Activated naive CD4-positive, alpha-beta T cell treated with anti-CD3 and anti-CD28 coated beads for 36 hours (primary cell): ENCODE measurements at regions not wholly inside any gene's neighbourhood (a gene's known extent, or its start where the extent isn't known, plus 50 kb on each side); places are given as distances from the start of the nearest gene placed in this dataset.
"Not testable (repeated sequence)": the region's sequence is repeated elsewhere in the genome, so short reads cannot be mapped to it uniquely, and the experiment has no call there.

Experiments used
- CTCF ChIA-PET: fragments of 350-600 bp; sonication (Branson Sonifier 250); formaldehyde crosslinking; loops from one replicate; lab custom pipeline; 2021; ENCODE audit warnings: antibody characterized with exemption; lab: Charles Lee
- DNase-seq: peaks from one replicate; pipeline ENCODE4 v3.0.0-alpha.2; 2020
- H3K27ac Mint-ChIP-seq: one replicate; pipeline ENCODE4 v1.8.0; 2021; ENCODE audit warnings: mild to moderate bottlenecking, mixed read lengths
- H3K27me3 Mint-ChIP-seq: one replicate; pipeline ENCODE4 v1.8.0; 2021; ENCODE audit warnings: low read depth, mixed read lengths
- H3K36me3 Mint-ChIP-seq: one replicate; pipeline ENCODE4 v1.8.0; 2021; ENCODE audit warnings: low read depth, mixed read lengths
- H3K4me1 Mint-ChIP-seq: one replicate; pipeline ENCODE4 v1.8.0; 2021; ENCODE audit warnings: low read depth, mixed read lengths
- H3K4me3 Mint-ChIP-seq: one replicate; pipeline ENCODE4 v1.8.0; 2021; ENCODE audit warnings: mild to moderate bottlenecking, moderate library complexity, mixed read lengths
- H3K9me3 Mint-ChIP-seq: one replicate; pipeline ENCODE4 v1.8.0; 2021; ENCODE audit warnings: mixed read lengths
- intact Hi-C: fragments of 100-400 bp; cut with micrococcal nuclease; formaldehyde crosslinking; loops from one replicate; pipeline ENCODE4 v1.15.1; 2023

DNA sequence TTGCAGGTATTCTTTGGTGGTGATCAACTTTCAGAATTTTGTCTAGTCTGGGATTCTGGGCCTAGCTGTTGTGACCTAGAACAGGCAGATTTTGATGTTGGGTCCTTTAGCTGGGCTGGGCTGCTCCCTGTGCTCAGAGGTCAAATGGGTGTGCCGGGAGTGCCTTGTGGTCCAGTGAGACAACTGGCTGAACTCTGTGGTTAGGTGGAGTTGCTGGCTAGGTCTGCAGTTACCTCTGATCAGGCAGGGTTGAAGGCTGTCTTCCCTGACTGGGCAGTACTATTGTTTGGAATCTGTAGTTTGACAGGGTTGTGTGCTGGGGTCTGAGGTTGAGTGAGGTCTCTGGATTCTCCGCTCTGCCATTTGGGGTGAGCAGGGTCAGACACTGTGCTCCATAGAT, 599.3 kb downstream of the RAPGEF2 start:
- intact Hi-C loops: no loop called here
- Mint-ChIP-seq H3K4me1 (no peaks in the 10 kb centered on the region), H3K27ac (no peak overlapping the region), H3K4me3 (no peak overlapping the region), H3K9me3 (peaks cover 2% of the 10 kb centered on the region), H3K36me3 (no peaks in the 10 kb centered on the region), H3K27me3 (no peaks in the 10 kb centered on the region)
- CTCF ChIA-PET: no interaction called here
- no peak for DNase-seq

DNA sequence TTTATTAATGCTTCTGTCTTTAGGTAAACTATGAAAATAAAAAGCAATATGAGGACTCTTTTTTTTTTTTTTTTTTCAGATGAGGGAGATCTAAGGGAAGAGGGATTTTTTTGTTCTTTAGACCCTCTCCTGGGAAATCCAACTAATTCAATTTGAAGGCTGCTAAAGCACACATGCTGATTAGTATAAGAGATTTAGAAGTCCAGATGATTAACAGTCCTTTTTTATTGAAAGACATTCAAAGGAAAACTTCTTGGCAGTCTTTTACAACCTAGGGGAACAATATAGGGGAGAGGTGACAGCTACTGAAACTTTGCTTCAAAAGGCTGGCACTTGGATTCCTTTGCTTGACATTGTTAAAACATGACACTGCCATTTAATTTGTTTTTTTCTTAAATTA, 602.5 kb downstream of the RAPGEF2 start:
- peaks cover 7% of the 10 kb centered on the region for H3K9me3 Mint-ChIP-seq
- CTCF ChIA-PET: no interaction called here
- no peak overlapping the region for H3K4me3 Mint-ChIP-seq
- DNase-seq: no peak
- H3K27ac Mint-ChIP-seq: no peak overlapping the region
- no peaks in the 10 kb centered on the region for H3K27me3 Mint-ChIP-seq
- H3K4me1 Mint-ChIP-seq: no peaks in the 10 kb centered on the region
- no peaks in the 10 kb centered on the region for H3K36me3 Mint-ChIP-seq
- intact Hi-C loops: no loop called here

DNA sequence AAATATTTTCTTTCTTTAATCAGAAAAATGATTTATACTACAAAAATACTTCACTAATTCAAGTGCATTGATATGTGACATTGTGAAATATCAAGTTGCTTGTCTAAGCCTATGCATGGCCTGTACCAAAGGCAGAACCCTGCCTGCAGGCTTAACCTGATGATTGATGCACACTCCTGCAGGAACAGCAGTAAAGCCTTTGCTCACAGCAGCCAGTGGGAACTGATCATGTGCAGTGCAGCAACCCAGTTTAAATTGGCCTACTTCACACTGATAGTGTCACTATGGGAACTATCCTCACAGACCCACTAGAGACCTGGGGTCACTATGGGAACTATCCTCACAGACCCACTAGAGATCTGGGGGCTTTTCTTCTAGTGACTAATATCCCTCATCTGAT, 603.8 kb downstream of the RAPGEF2 start:
- intact Hi-C loops: no loop called here
- H3K27me3 Mint-ChIP-seq: no peaks in the 10 kb centered on the region
- no peak overlapping the region for H3K27ac Mint-ChIP-seq
- no peak for DNase-seq
- H3K4me3 Mint-ChIP-seq: no peak overlapping the region
- CTCF ChIA-PET: no interaction called here
- H3K9me3 Mint-ChIP-seq: peaks cover 7% of the 10 kb centered on the region
- no peaks in the 10 kb centered on the region for H3K36me3 Mint-ChIP-seq
- H3K4me1 Mint-ChIP-seq: no peaks in the 10 kb centered on the region

DNA sequence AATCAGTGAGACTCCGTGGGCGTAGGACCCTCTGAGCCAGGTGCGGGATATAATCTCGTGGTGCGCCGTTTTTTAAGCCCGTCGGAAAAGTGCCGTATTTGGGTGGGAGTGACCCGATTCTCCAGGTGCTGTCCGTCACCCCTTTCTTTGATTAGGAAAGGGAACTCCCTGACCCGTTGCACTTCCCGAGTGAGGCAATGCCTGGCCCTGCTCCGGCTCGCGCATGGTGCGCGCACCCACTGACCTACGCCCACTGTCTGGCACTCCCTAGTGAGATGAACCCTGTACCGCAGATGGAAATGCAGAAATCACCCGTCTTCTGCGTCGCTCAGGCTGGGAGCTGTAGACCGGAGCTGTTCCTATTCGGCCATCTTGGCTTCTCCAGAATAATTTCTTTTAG, 612.3 kb downstream of the RAPGEF2 start:
- H3K27ac Mint-ChIP-seq, H3K27me3 Mint-ChIP-seq, CTCF ChIA-PET, intact Hi-C loops, H3K4me1 Mint-ChIP-seq, H3K4me3 Mint-ChIP-seq, H3K36me3 Mint-ChIP-seq, DNase-seq, H3K9me3 Mint-ChIP-seq: not testable (repeated sequence)

DNA sequence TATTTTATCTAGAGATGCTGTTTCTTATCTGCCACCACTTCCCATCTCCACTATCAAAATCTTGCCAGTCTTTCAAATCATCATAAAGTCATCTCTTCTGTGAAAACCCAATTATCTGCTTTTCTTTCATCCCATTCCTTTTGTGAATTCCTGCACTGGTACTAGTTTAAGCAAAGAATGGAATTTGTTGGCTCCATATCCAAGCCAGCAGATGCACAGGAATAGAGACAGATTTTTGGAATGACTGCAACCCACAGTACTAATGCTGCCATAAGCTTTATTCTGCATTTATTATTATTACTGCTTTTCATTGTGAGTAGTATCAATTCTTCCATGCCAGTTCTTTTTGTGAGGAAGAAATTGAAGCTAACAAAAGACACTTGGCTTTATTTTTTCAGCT, 616.7 kb downstream of the RAPGEF2 start:
- Mint-ChIP-seq H3K9me3 (no peaks in the 10 kb centered on the region), H3K4me1 (no peaks in the 10 kb centered on the region)

DNA sequence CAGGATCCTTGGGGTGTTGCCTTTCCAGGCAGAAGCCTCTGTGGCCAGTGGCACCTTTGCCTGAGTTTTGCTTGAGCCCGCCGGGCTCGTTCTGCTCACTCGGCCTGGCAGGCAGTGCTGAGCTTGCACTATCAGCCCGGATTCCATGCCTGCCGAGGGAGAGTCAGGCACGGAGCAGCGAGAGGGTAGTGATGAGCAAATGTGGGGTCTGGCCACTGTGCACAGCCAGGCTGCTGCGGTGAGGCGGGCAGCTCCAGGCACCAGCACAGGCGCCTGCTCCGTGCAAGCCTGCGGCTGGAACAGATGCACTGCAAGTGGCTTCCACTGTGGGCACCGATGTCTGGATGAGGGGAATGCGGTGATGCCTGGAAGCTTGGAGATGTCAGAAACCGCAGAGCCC, 619.2 kb downstream of the RAPGEF2 start:
- Mint-ChIP-seq H3K4me3 (no peak overlapping the region), H3K4me1 (no peaks in the 10 kb centered on the region), H3K36me3 (no peaks in the 10 kb centered on the region), H3K9me3 (no peaks in the 10 kb centered on the region), H3K27me3 (no peaks in the 10 kb centered on the region), H3K27ac (no peak overlapping the region)
- CTCF ChIA-PET: no interaction called here
- intact Hi-C loops: no loop called here
- no peak for DNase-seq

More for the DNA sequence above, 616.7 kb downstream of the RAPGEF2 start:
- intact Hi-C loops: no loop called here
- Mint-ChIP-seq H3K4me3 (no peak overlapping the region), H3K27me3 (no peaks in the 10 kb centered on the region), H3K36me3 (no peaks in the 10 kb centered on the region), H3K27ac (no peak overlapping the region)
- DNase-seq: no peak
- CTCF ChIA-PET: no interaction called here

DNA sequence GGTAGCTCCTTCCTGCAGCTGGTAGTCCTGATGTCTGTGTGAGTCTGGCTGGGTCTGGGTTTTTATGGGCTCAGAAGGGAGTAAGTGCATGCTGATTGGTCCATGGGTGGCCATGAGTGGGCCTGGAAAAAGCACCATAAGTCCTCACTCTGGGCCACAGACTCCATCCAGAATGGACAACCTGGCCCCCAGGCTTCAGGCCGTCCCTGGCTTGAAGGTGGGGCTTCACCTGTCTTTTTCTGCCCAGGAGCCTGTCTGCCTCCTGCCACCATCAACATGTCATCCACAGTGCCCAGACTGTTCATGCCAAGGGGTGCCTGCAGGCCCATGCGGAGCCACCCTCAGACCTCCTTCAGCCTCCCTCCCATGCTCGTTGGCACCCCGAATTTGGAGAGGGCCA, 620.0 kb downstream of the RAPGEF2 start:
- H3K27me3 Mint-ChIP-seq: no peaks in the 10 kb centered on the region
- H3K4me3 Mint-ChIP-seq: no peak overlapping the region
- no peaks in the 10 kb centered on the region for H3K9me3 Mint-ChIP-seq
- no peak overlapping the region for H3K27ac Mint-ChIP-seq
- CTCF ChIA-PET: no interaction called here
- no peaks in the 10 kb centered on the region for H3K4me1 Mint-ChIP-seq
- H3K36me3 Mint-ChIP-seq: no peaks in the 10 kb centered on the region
- DNase-seq: no peak
- intact Hi-C loops: no loop called here

DNA sequence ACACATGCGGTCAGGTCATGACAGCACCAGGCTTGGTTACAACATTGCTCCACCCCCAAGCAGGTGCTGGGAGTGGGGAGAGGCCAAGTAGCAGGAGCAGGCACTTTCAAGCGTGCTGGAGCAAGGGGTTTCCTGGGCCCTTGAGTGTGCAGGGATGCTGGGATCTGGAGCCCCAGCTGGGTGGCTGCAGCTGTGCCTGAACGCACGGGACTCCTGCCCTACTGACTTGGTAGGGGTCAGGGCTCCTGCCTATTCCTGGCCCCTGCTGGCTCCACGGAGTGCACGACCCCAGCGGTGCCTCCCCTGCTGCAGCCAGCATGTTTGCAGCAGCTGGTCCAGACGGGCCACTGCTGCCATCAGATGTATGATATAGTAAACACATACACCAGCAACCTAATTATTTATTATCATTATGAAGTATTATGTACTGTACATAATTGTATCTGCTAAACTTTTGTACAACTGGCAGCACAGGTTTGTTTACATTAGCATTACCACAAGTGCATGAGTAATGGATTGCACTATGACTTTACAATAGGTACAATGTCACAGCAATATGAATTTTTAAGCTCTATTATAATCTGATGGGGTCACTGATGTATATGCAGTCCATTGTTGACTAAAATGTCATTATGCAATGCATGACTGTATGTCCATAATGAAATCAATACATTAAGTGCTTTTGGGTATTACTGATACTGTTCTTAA, 620.6 kb downstream of the RAPGEF2 start:
- H3K4me1 Mint-ChIP-seq: no peaks in the 10 kb centered on the region
- H3K27me3 Mint-ChIP-seq: no peaks in the 10 kb centered on the region
- no peak overlapping the region for H3K27ac Mint-ChIP-seq
- no peak for DNase-seq
- CTCF ChIA-PET: no interaction called here
- no peaks in the 10 kb centered on the region for H3K9me3 Mint-ChIP-seq
- no peak overlapping the region for H3K4me3 Mint-ChIP-seq
- intact Hi-C loops: no loop called here
- H3K36me3 Mint-ChIP-seq: no peaks in the 10 kb centered on the region

DNA sequence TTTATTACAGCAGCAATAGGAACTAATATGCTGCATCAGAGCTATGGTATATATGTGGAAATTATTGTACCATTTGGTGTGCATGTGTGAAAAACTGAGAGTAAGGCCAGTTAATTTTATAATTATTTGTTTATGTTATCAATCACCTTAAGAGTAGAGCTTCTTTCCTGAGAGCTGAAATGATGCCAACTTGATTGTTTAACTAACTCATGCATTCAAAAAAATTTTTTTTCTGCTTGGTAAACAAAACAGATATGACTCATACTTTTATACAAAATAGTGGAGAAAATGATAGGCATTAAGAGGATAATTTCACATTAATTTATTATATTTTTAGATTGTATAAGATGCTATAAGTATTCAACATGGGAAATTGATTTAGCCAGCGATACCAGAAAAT, 622.7 kb downstream of the RAPGEF2 start:
- Mint-ChIP-seq H3K27ac (no peak overlapping the region), H3K4me3 (no peak overlapping the region), H3K27me3 (no peaks in the 10 kb centered on the region), H3K9me3 (no peaks in the 10 kb centered on the region), H3K36me3 (no peaks in the 10 kb centered on the region), H3K4me1 (no peaks in the 10 kb centered on the region)
- intact Hi-C loops: no loop called here
- CTCF ChIA-PET: interaction anchor here (0.9 kb wide), 1 partner anchor 10 kb away, joined by 3 read pairs; no protein-coding TSS in a partner anchor
- DNase-seq: no peak

DNA sequence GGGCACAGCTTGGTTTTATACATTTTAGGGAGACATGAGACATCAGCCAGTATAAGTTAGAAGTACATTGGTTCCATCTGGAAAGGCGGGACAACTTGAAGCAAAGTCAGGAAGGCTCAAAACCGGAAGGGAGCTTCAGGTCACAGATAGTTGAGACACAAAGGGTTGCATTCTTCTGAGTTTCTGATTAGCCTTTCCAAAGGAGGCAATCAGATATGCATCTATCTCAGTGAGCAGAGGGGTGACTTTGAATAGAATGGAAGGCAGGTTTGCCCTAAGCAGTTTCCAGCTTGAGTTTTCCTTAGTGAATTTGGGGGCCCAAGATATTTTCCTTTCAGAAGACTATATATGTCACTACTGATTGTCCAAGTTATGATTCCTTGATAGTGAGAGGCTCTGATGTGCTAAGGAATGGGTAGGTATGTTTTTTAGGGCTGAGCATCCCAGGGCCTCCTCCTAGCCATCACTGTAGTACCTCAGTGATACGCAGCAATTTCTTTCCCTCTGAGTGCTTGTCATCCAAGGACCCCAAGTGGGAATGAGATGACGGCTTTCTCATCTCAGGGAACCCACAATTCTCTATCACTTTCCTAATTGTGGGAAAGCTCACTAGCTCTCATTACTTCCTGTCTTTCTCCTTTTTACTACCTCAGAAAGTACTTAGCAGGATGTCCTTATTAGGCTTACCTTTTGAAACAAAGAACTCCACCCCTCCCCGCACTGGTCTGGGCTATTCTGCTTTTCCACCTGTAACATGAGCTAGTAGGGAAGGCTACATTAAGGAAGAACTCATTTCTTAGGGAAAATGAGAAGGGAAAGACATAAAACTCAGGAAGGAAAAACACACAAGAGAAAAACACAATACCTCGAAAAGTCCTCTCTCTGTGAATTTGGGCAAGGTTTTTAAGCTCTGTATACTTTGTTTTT, 632.7 kb downstream of the RAPGEF2 start:
- H3K4me1 Mint-ChIP-seq: no peaks in the 10 kb centered on the region
- H3K9me3 Mint-ChIP-seq: peaks cover 1% of the 10 kb centered on the region
- CTCF ChIA-PET: interaction anchor here (0.8 kb wide), 1 partner anchor 11 kb away, joined by 3 read pairs; no protein-coding TSS in a partner anchor
- H3K4me3 Mint-ChIP-seq: no peak overlapping the region
- H3K36me3 Mint-ChIP-seq: no peaks in the 10 kb centered on the region
- intact Hi-C loops: no loop called here
- DNase-seq: no peak
- H3K27me3 Mint-ChIP-seq: no peaks in the 10 kb centered on the region
- H3K27ac Mint-ChIP-seq: no peak overlapping the region

DNA sequence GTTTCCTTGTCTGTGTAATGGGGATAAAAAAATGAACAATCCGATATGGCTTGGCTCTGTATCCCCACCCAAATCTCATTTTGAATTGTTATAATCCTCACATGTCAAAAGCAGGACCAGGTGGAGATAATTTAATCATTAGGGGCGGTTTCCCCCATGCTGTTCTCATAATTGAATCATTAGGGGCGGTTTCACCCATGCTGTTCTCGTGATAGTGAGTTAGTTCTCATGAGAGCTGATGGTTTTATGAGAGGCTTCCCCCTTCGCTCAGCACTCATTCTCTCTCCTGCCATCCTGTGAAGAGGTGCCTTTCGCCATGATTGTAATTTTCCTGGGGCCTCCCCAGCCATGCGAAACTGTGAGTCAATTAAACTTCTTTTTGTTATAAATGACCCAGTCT, 633.5 kb downstream of the RAPGEF2 start:
- no peak overlapping the region for H3K4me3 Mint-ChIP-seq
- peaks cover 8% of the 10 kb centered on the region for H3K9me3 Mint-ChIP-seq
- CTCF ChIA-PET: no interaction called here
- H3K36me3 Mint-ChIP-seq: no peaks in the 10 kb centered on the region
- intact Hi-C loops: no loop called here
- H3K27me3 Mint-ChIP-seq: no peaks in the 10 kb centered on the region
- no peak overlapping the region for H3K27ac Mint-ChIP-seq
- DNase-seq: no peak
- H3K4me1 Mint-ChIP-seq: no peaks in the 10 kb centered on the region

DNA sequence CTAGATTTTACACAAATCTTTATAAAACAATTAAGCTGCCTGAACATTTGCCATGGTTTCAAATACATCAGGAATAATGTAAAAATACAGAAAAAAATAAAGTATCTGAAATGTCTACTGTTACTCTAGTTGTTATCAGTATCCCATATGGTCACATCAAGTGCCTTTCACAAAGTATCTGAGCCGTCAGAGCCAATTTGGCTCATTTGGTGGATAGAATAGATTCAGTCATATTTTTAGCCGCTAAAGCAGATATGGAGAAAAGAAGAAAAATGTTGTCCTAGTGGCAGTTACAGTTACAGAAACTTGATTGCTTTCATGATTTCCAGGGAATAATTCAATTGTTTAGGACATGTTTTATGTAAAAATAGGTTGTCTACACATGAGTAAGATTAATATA, 641.1 kb downstream of the RAPGEF2 start:
- intact Hi-C loops: no loop called here
- Mint-ChIP-seq H3K27me3 (no peaks in the 10 kb centered on the region), H3K4me1 (no peaks in the 10 kb centered on the region), H3K4me3 (no peak overlapping the region), H3K27ac (no peak overlapping the region), H3K36me3 (no peaks in the 10 kb centered on the region), H3K9me3 (peaks cover 15% of the 10 kb centered on the region)
- DNase-seq: no peak
- CTCF ChIA-PET: no interaction called here

DNA sequence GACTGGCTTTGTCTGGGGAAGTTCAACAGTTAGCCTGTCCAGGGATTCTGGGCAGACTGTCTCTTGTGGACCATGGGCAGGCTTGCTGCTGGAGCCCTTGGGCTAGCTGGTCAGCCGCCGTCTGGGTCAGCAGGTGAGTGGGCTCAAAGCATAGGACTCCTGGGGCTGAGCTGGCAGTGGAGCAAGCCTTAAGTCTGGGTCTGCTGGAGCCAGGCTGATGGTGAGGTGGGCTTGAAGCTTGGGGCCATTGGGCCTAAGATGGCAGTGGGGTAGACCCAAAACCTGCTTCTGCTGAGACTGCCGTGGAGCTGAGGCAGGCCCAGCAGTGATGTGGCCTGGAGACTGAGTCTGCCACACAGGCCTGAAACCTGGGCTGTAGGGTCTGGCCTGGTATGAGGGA, 645.1 kb downstream of the RAPGEF2 start:
- Mint-ChIP-seq H3K9me3 (peaks cover 5% of the 10 kb centered on the region), H3K4me1 (no peaks in the 10 kb centered on the region), H3K27me3 (no peaks in the 10 kb centered on the region), H3K27ac (no peak overlapping the region), H3K4me3 (no peak overlapping the region), H3K36me3 (no peaks in the 10 kb centered on the region)
- DNase-seq: no peak
- intact Hi-C loops: no loop called here
- CTCF ChIA-PET: no interaction called here
